Vagina (tissue), 2 donors: ENCODE measurements at regions not wholly inside any gene's neighbourhood (a gene's known extent, or its start where the extent isn't known, plus 50 kb on each side); places are given as distances from the start of the nearest gene placed in this dataset.

ENCODE experiments used
- POLR2A ChIP-seq, 2 donors: fragments of 450-650 bp; IDR thresholded peaks; one replicate each; pipeline ENCODE4 v1.6.1; 2017; ENCODE audit warnings: antibody characterized with exemption in 2 of 2, mild to moderate bottlenecking in 2 of 2, moderate library complexity in 2 of 2
- TF ChIP-seq, protein P1 (sequence below), 3 experiments: fragments of 450-650 bp in 2 of 3; fragments of 200-600 bp in 1 of 3; sonication (generic) in 1 of 3; IDR thresholded peaks; one replicate each; pipeline ENCODE4 v1.5.1; 2017 to 2019; ENCODE audit warnings: antibody characterized with exemption in 3 of 3, mild to moderate bottlenecking in 2 of 3, moderate library complexity in 2 of 3

DNA sequence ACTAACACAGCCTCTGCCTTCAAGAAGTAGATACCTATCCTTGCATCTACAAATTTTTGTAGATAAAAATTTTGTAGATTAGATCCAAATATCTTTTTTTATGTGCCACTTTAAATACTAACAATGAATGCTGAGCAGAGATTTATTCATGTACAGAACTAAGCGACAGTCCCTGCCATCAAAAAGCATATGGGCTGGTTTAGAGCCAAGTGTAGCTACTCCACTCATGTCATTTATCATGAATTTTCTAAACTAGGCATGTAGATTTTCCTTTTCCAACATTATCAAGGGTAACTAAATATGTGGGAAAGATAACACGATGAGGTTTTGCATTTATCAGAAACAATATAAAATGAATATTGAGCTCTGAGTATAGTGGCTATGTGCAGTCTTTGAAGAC is 857.5 kb downstream of the XPNPEP1 start:
- TF ChIP-seq, protein P1, sequence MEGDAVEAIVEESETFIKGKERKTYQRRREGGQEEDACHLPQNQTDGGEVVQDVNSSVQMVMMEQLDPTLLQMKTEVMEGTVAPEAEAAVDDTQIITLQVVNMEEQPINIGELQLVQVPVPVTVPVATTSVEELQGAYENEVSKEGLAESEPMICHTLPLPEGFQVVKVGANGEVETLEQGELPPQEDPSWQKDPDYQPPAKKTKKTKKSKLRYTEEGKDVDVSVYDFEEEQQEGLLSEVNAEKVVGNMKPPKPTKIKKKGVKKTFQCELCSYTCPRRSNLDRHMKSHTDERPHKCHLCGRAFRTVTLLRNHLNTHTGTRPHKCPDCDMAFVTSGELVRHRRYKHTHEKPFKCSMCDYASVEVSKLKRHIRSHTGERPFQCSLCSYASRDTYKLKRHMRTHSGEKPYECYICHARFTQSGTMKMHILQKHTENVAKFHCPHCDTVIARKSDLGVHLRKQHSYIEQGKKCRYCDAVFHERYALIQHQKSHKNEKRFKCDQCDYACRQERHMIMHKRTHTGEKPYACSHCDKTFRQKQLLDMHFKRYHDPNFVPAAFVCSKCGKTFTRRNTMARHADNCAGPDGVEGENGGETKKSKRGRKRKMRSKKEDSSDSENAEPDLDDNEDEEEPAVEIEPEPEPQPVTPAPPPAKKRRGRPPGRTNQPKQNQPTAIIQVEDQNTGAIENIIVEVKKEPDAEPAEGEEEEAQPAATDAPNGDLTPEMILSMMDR (IDR thresholded peaks at IDR 0.05), result no peak
- no peak for TF ChIP-seq POLR2A (IDR thresholded peaks at IDR 0.05)
